Urinary bladder (tissue), 3 donors: ENCODE measurements at regions not wholly inside any gene's neighbourhood (a gene's known extent, or its start where the extent isn't known, plus 50 kb on each side); places are given as distances from the start of the nearest gene placed in this dataset.

Experiments
- DNase-seq: peaks from one replicate; pipeline ENCODE4 v3.0.0-alpha.2; 2015; ENCODE audit errors: extremely low spot score
- H3K27ac ChIP-seq: one replicate; pipeline ENCODE4 v1.5.1; 2013; ENCODE audit warnings: low read depth, mild to moderate bottlenecking, moderate library complexity
- H3K36me3 ChIP-seq: one replicate; pipeline ENCODE4 v1.6.1; 2013; ENCODE audit warnings: mild to moderate bottlenecking, moderate library complexity; ENCODE audit not compliant: insufficient read depth
- H3K4me1 ChIP-seq: one replicate; pipeline ENCODE4 v1.6.1; 2013; ENCODE audit warnings: mild to moderate bottlenecking, moderate library complexity; ENCODE audit not compliant: insufficient read depth
- H3K4me3 ChIP-seq: one replicate; pipeline ENCODE4 v1.5.1; 2013; ENCODE audit warnings: low read depth, low read length
- WGBS: extraction: QIAGEN DNeasy Blood & Tissue Kit; methylation state at CpG from one replicate; pipeline ENCODE4 v1.1.7; 2013; 5-methylcytosine and 5-hydroxymethylcytosine counted together
- donor health status: healthy with polysubstance abuse.
- donor health status: healthy.

DNA sequence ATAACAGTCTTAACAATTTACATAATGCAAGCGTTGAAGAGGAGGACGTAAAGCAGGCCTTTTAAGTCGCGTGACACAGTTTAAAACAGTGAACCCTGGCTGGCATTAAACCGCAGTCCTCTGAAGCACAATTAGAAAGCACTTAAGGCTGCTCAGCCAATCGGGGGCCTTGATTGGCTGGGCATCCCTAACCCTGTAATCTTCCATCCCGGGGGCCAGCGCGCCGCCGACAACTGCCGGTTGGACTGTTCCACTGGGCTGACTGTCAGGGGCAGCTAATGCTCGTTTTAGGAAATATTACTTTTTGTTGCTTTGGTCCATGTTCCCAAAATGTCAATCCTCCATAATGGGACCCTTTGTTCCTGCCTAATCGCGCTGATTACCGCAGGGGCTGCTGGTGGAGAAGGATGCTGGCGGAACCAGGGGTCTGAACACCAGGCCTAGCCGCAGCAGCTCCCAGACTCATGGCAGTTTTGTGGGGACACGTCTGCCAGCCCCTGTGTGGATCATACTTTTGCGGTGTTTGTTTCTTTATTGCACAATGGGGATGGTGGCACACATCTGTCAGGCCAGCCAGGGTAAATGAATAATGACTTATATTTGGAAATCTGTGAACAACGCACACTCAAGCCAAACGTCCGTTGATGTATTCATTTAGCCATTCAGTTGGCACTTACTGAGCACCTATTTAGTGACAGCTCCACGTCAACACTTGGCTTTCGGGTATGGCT is 127.1 kb upstream of the SPACA7 start:
- no peaks in the 10 kb centered on the region for H3K36me3 ChIP-seq
- no peak for DNase-seq

DNA sequence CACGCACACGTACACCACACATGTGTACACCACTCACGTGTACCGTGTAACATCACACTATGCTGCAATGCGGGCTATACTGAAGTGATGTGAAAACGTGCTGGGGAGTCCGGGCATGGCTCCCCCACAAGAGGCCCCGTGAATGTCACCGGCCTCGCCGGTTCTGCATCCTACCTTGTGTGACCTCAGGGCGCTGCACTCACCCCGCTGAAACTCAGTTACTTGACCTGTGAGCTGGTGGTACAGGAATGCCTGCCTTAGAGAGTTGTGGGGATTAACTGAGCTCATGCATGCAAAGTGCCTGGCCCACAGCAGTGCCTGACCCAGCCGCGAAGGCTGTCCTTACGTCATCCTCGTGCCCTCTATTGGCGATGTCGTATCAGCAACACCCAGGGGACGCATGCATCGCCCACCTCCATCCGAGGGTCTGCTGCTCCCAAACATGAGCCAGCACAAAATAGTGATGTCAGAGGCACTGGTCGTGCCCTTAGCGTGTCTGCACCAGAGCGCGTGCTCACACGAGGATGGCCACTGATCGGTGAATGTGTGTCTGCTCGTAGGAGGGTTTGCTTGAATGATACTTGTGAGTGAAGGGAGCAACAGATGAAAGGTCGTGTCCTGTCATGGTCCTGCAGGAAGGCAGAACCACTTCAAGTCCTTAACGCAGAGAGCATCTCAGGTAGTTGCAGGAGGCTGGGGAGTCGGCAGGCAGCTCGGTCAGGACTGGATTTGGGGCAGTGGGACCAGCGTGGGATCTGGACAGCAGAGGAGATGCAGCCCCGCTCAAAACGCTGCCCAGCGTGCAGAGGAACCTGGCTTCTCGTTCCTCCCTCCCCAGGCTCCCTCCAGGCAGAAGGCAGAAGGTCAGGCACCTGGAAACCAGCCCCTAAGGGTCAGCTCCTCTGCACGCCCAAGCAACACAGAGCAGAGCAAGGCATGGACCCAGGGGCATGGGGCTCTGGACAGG is 126.2 kb upstream of the SPACA7 start:
- 84% methylated on average over 39 of the region's 39 CpGs for WGBS
- Histone ChIP-seq H3K27ac (no peak overlapping the region), H3K4me3 (no peak overlapping the region), H3K36me3 (no peaks in the 10 kb centered on the region), H3K4me1 (no peaks in the 10 kb centered on the region)
- no peak for DNase-seq

More for the DNA sequence above, 127.1 kb upstream of the SPACA7 start:
- Histone ChIP-seq H3K4me3 (no peak overlapping the region), H3K27ac (no peak overlapping the region), H3K4me1 (no peaks in the 10 kb centered on the region)
- WGBS = 51% methylated on average over 25 of the region's 25 CpGs

DNA sequence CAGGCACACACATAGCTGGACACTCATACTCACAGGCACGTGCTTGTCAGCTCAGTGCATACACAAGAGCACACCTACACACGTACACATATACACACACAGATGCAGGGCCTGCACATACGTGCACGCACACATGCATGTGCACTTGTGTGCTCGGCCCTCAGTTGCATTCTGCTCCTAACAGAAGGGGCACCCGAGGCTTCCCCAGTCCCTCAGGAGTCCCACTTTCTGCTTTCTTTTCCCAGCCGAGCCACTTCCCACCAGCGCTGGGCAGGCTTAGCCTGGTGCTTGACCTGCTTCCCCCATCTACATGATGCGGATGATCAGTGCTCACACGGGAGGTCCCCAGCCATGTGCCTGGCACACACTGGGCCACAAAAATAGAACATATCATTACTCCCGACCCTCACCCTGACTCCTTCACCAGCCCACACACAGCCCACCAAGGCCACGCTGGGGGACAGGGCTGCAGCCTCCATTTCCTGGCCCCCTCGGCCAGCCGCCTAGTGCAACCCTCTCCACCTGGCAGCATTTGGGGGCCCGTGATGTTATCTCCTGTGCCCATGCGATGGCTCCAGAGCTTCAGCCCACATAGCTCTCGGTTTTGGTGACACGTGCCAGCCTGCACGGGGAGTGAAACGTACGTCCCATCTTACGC is 125.2 kb upstream of the SPACA7 start:
- Histone ChIP-seq H3K4me1 (no peaks in the 10 kb centered on the region), H3K27ac (no peak overlapping the region), H3K4me3 (no peak overlapping the region), H3K36me3 (no peaks in the 10 kb centered on the region)
- WGBS = 81% methylated on average over 22 of the region's 22 CpGs
- no peak for DNase-seq

DNA sequence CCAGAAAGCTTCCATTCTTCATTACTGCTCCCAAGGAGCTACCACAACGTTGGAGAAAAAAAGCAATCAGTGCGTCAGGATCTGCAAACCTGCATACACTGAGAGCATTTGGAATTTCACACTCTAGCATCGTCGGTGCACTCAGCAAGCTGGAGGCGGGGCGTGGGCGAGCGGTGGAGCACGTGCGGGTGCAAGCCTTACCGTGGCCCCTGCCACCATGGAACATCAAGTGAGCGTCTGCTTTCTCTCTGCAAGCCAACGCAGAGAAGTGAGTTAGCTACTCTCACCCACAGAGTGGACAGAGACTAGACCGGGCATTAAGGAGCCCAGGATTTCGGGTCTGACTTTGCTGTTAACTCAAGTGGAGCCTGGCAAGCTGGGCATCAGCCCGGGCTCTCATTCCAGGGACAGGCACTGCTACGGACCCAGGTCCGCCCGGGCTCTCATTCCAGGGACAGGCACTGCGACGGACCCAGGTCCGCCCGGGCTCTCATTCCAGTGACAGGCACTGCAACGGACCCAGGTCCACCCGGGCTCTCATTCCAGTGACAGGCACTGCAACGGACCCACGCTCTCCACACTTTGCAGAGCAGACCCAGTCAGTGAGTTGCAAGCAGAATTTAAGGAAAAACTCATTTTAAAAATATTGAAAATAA is 124.1 kb upstream of the SPACA7 start:
- 82% methylated on average over 27 of the region's 27 CpGs for WGBS
- H3K4me3 ChIP-seq = no peak overlapping the region
- H3K4me1 ChIP-seq = no peaks in the 10 kb centered on the region
- no peak overlapping the region for H3K27ac ChIP-seq
- DNase-seq = no peak
- H3K36me3 ChIP-seq = no peaks in the 10 kb centered on the region

DNA sequence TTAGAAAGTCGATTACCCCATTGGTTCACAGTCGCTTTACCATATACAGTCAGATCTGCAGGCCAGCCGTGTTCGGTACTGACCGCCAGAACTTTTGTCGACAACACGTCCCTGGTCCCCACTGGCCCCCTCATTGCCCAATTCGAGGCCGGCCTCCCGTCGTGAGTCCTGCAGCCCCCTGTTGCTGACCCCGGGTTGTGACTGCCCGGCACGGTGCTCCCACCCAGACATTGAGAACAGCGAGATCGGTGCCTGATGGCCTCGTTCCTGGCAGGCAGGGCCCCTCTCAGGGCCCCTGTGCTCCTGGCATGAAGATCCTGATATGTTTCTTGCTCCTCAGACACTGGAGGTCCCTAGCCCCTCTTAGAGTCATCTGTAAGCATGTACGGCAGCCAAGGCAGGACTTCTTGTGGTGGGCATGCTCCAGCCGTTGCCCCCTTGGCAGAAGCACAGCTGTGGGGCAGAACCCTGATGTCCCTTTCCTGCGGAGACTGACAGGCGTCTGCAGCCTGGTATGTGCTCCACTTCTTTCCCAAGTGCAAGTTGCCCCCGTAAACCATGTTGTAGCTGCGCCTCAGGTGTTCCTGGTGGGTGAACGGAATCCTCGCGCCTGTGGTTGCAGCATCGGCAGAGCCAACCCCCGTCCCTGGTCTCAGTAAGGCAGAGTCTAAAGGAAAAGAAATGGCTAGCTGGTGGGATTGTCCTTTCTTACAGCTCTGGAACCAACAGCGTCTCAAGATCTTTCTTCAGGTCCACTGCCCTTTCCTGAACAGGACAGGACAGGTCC is 123.2 kb upstream of the SPACA7 start:
- H3K4me3 ChIP-seq = no peak overlapping the region
- DNase-seq = no peak
- 76% methylated on average over 29 of the region's 29 CpGs for WGBS
- no peaks in the 10 kb centered on the region for H3K4me1 ChIP-seq
- H3K27ac ChIP-seq = no peak overlapping the region
- H3K36me3 ChIP-seq = no peaks in the 10 kb centered on the region

DNA sequence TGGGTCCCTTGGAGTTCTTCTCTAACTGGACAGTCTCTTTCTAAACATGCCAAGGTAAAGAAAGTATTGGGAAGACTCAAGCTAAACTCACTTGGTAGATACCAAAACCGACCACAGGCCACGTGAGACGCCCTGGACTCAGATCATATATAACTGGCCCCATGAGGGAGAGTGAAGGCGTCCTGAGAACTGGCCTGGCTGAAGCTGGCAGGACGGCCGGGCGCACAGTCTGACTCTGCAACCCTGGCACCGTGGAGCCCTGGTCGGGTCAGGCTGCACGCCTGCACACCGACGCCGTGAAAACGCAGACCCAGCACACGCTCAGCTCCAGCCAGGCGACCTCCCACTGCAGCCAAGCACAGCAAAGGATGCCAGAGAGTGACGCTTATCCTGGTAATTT is 122.5 kb upstream of the SPACA7 start:
- no peak for DNase-seq
- no peak overlapping the region for H3K27ac ChIP-seq
- WGBS = 89% methylated on average over 17 of the region's 17 CpGs
- no peak overlapping the region for H3K4me3 ChIP-seq
- no peaks in the 10 kb centered on the region for H3K36me3 ChIP-seq
- no peaks in the 10 kb centered on the region for H3K4me1 ChIP-seq

DNA sequence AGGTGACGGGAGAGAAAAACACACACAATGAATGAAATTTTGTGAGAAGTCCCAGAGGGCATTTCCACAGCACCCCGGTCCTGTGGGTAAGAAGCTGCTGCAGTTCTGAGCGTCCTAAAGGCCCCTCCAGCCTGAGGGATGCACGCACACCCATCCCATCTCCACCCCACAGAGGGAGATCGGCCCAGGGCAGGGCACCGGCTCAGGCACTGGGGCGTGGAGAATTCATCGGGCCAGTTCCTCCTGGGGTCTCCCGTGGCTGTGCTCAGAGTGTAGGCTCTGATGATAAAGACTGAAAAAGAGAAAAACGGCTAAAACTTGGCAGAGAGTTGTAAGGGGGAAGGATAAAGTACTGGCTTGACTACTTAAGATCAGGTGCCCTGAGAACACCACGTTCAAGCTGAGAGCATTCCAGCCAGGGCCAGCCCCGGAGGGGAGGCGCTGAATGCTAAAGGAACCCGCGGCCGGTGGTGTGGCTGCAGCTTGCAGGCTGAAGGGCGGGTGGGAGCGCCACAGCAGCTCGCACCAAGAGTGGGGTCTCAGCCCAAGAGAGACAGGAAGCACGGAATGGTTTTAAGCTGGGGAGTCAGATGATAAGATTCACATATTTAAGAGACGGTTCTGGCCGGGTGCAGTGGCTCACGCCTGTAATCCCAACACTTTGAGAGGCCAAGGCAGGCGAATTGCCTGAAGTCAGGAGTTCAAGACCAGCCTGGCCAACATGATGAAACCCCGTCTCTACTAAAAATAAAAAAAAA is 121.9 kb upstream of the SPACA7 start:
- H3K36me3 ChIP-seq = no peaks in the 10 kb centered on the region
- H3K27ac ChIP-seq = no peak overlapping the region
- H3K4me3 ChIP-seq = no peak overlapping the region
- no peaks in the 10 kb centered on the region for H3K4me1 ChIP-seq
- DNase-seq = no peak
- 58% methylated on average over 25 of the region's 25 CpGs for WGBS

DNA sequence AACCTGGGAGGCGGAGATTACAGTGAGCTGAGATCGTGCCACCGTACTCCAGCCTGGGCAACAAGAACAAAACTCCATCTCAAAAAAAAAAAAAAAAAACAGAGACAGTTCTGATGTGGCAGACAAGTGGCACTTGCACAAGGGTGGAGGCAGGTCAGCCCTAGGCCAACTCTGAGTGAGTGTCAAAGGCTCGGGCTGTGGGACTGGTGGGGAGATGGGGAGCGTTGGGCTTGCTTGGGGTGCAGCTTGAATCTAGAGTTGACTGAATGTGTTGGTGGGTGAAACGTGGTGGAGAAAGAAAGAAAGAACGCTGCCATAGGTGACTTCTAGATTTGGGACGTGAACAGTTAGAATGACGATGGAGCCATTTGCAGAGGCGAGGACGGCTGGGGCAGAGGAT is 121.3 kb upstream of the SPACA7 start:
- WGBS = 94% methylated on average over 11 of the region's 11 CpGs
- DNase-seq = no peak
- Histone ChIP-seq H3K4me3 (no peak overlapping the region), H3K27ac (no peak overlapping the region), H3K36me3 (no peaks in the 10 kb centered on the region), H3K4me1 (no peaks in the 10 kb centered on the region)

DNA sequence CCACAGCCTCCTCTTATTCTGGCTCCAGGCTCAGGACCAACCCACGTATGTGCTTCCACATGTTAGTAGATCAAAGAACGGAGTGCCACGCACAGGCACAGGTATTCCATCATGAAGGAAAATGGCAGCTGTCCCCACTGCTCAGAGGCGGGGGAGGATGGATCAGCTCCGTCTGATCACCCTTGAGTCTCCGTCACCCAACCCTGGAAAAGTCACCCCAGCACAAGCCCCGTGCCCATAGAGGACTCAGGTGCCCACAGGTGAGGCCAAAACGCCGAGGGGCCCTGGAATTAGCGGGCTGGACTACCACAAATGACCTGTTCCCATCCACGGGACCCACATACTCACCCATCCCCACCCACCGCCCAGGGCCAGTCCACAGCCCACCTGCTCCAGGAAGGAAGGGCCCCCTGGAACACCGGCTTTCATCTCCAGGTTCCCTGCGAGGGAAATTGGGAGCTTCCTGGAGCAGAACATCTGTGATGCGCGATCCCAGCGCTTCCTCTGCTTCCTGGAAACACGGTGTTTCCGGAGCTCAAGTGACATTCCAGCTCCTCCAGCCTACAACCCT is 120.5 kb upstream of the SPACA7 start:
- H3K4me1 ChIP-seq = no peaks in the 10 kb centered on the region
- no peak overlapping the region for H3K27ac ChIP-seq
- WGBS = 88% methylated on average over 19 of the region's 19 CpGs
- DNase-seq = no peak
- no peaks in the 10 kb centered on the region for H3K36me3 ChIP-seq
- no peak overlapping the region for H3K4me3 ChIP-seq

DNA sequence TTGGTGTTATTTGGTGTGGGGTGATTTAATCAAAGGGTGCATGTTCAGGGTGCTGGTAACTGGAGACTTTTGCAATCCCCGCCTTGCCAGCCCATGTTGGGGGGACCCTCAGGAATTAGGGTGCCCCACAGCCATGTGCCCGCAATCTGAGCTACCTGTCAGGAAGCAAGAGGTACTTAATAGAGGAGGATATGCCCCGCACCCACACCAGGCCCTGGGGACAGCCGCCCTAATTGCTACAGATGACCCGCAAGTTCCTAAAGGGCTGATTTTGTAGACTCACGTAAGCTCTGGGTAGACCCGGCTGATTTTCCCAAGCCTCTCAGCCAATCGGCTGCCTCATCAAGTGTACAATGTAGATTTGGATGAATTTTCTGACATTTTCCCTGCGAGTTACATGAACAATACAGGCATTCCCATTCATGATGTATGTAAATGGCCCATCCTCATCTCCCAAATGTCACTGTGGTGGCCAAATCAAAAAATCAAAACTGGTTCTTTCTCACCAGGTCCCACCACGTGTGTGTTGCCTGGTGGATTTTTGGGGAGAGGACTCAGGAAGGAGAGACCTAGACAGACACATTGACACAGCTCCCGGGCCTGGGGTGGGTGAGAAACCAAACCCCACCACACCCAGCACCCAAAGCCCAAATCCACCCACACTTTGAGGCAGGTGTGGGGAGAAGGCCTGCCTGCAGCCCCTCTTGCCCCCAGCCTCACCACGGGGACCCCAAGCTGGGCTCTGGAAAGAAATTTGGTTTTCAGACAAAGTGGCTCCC is 119.2 kb upstream of the SPACA7 start:
- Histone ChIP-seq H3K4me1 (no peaks in the 10 kb centered on the region), H3K27ac (no peak overlapping the region), H3K36me3 (no peaks in the 10 kb centered on the region), H3K4me3 (no peak overlapping the region)
- no peak for DNase-seq
- WGBS = 88% methylated on average over 12 of the region's 12 CpGs

DNA sequence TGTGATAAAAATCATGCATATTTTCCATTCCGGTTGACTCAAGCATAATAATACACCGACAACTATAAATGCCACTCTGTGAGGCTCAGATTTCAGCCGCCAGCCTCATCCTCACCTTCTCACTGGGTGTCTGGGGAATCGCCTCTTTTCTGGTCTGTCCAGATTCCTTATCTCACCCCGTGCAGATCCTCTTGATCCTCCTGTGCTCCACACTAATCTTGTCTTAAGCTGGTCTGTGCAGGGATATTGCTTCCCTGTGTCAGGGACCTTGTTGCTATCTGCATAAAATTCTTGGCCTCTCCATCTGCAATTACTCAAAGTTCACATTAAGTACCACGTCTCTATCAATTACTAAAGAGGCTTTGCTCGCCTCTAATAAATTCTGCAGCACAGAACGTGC is 116.6 kb upstream of the SPACA7 start:
- Histone ChIP-seq H3K36me3 (no peaks in the 10 kb centered on the region), H3K4me3 (no peak overlapping the region), H3K4me1 (no peaks in the 10 kb centered on the region), H3K27ac (no peak overlapping the region)
- WGBS = 20% methylated on average over 8 of the region's 8 CpGs
- no peak for DNase-seq
